ENCODE measurements at regions not wholly inside any gene's neighbourhood (a gene's known extent, or its start where the extent isn't known, plus 50 kb on each side); places are given as distances from the start of the nearest gene placed in this dataset.

DNA sequence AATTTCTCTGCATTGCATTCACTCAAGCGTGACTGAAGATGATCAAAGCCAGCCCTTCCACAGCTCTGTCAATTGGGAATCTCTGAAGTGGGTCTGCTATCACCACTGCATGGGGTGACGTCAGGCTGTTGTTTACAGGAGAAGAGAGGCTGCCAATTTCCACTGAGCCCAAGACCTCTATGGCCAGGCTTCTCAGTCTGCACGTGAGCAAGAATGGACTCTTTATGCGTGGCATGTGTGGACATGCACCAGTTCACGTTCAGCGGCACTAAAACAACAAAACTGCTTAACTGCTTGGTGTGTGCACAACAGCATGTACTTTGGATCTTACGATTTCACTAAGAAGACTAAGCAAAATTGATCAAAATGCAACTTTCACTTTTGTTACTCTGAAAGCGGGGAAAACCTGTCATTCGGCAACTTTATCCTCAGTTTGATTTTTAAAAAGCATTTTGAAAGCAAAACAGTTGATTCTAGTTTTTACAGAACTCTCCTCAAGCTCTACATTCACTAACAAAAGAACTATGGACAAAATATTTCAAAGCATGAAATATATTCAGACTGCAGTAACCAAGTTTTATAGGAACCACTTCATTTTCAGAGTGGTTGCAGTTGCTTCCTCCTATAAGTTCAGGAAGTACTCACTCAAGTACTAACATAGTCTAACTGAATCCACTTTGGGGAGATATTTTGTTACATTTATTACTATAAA, 77.0 kb upstream of the SERTAD2 start (continued):
- TF ChIP-seq, protein P1, sequence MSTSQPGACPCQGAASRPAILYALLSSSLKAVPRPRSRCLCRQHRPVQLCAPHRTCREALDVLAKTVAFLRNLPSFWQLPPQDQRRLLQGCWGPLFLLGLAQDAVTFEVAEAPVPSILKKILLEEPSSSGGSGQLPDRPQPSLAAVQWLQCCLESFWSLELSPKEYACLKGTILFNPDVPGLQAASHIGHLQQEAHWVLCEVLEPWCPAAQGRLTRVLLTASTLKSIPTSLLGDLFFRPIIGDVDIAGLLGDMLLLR (CRISPR knock-in tag; IDR thresholded peaks at IDR 0.05), result no peak
- TF ChIP-seq NFE2L2 (IDR thresholded peaks at IDR 0.05; ENCODE audit: low read length) (no peak), KMT2A (CRISPR knock-in tag; IDR thresholded peaks at IDR 0.05) (peak; percentile 94), ELF3 (CRISPR knock-in tag; IDR thresholded peaks at IDR 0.05) (peak; percentile 87), KDM6A (CRISPR knock-in tag; IDR thresholded peaks at IDR 0.05; ENCODE audit: low read depth) (peak; percentile 85), NRL (CRISPR knock-in tag; IDR thresholded peaks at IDR 0.05; ENCODE audit: borderline replicate concordance) (no peak), PHF8 (CRISPR knock-in tag; IDR thresholded peaks at IDR 0.05) (peak; percentile 37; the same call in 1 of the 2 replicates), MED8 (CRISPR knock-in tag; IDR thresholded peaks at IDR 0.05; ENCODE audit: insufficient replicate concordance) (peak; percentile 67), ZNF652 (CRISPR knock-in tag; IDR thresholded peaks at IDR 0.05; ENCODE audit: borderline replicate concordance, low read depth) (peak; percentile 54; the same call in 1 of the 2 replicates), ZNF282 (IDR thresholded peaks at IDR 0.05; ENCODE audit: partially characterized antibody) (no peak), ZNF629 (CRISPR knock-in tag; conservative IDR thresholded peaks at IDR 0.05) (peak; percentile 92), DR1 (CRISPR knock-in tag; IDR thresholded peaks at IDR 0.05) (no peak), NONO (IDR thresholded peaks at IDR 0.05) (no peak), NONO (CRISPR knock-in tag; conservative IDR thresholded peaks at IDR 0.05) (peak; percentile 89), ARNT (IDR thresholded peaks at IDR 0.05) (no peak), ZNF253 (CRISPR knock-in tag; IDR thresholded peaks at IDR 0.05; ENCODE audit: borderline replicate concordance) (0 out of 2 replicates have a peak, but pooled peaks have one; percentile 23), STAG1 (CRISPR knock-in tag; IDR thresholded peaks at IDR 0.05) (peak; percentile 28; the same call in 1 of the 2 replicates), IRF2 (CRISPR knock-in tag; IDR thresholded peaks at IDR 0.05) (peak; percentile 99), ZFP1 (CRISPR knock-in tag; IDR thresholded peaks at IDR 0.05) (no peak; the same call in 1 of the 2 replicates), ZNF451 (CRISPR knock-in tag; IDR thresholded peaks at IDR 0.05) (0 out of 2 replicates have a peak, but pooled peaks have one; percentile 63), ZNF678 (CRISPR knock-in tag; IDR thresholded peaks at IDR 0.05) (no peak), NBN (conservative IDR thresholded peaks at IDR 0.05) (no peak), ZNF460 (CRISPR knock-in tag; IDR thresholded peaks at IDR 0.05; ENCODE audit: borderline replicate concordance) (no peak), HOXA5 (CRISPR knock-in tag; IDR thresholded peaks at IDR 0.05) (no peak), TGIF2 (CRISPR knock-in tag; IDR thresholded peaks at IDR 0.05) (no peak; the same call in 1 of the 2 replicates)
- TF ChIP-seq, protein P2, sequence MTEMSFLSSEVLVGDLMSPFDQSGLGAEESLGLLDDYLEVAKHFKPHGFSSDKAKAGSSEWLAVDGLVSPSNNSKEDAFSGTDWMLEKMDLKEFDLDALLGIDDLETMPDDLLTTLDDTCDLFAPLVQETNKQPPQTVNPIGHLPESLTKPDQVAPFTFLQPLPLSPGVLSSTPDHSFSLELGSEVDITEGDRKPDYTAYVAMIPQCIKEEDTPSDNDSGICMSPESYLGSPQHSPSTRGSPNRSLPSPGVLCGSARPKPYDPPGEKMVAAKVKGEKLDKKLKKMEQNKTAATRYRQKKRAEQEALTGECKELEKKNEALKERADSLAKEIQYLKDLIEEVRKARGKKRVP (CRISPR knock-in tag; IDR thresholded peaks at IDR 0.05), result peak in 1 of 2 experiments; percentile 94; a peak in 2 of 4 replicates
- TF ChIP-seq, protein P3, sequence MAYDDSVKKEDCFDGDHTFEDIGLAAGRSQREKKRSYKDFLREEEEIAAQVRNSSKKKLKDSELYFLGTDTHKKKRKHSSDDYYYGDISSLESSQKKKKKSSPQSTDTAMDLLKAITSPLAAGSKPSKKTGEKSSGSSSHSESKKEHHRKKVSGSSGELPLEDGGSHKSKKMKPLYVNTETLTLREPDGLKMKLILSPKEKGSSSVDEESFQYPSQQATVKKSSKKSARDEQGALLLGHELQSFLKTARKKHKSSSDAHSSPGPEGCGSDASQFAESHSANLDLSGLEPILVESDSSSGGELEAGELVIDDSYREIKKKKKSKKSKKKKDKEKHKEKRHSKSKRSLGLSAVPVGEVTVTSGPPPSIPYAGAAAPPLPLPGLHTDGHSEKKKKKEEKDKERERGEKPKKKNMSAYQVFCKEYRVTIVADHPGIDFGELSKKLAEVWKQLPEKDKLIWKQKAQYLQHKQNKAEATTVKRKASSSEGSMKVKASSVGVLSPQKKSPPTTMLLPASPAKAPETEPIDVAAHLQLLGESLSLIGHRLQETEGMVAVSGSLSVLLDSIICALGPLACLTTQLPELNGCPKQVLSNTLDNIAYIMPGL (CRISPR knock-in tag; IDR thresholded peaks at IDR 0.05; ENCODE audit: borderline replicate concordance in 1 of 2, low read depth in 1 of 2), result peak; percentile 65 to 80; a peak in 3 of 4 replicates
- TF ChIP-seq, protein P4, sequence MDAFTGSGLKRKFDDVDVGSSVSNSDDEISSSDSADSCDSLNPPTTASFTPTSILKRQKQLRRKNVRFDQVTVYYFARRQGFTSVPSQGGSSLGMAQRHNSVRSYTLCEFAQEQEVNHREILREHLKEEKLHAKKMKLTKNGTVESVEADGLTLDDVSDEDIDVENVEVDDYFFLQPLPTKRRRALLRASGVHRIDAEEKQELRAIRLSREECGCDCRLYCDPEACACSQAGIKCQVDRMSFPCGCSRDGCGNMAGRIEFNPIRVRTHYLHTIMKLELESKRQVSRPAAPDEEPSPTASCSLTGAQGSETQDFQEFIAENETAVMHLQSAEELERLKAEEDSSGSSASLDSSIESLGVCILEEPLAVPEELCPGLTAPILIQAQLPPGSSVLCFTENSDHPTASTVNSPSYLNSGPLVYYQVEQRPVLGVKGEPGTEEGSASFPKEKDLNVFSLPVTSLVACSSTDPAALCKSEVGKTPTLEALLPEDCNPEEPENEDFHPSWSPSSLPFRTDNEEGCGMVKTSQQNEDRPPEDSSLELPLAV (CRISPR knock-in tag; conservative IDR thresholded peaks at IDR 0.05; ENCODE audit: low read depth), result no peak

Data from HepG2 (cell line).